H1 (cell line): ENCODE measurements at regions not wholly inside any gene's neighbourhood (a gene's known extent, or its start where the extent isn't known, plus 50 kb on each side); places are given as distances from the start of the nearest gene placed in this dataset.

ENCODE experiments used
- CTCF ChIA-PET: fragments of 300-600 bp; sonication (Branson Sonifier 250); formaldehyde crosslinking; loops from one replicate; lab custom pipeline; 2021; ENCODE audit not compliant: partially characterized antibody; lab: Charles Lee
- POLR2A ChIA-PET: fragments of 300-600 bp; sonication (Branson Sonifier 250); formaldehyde crosslinking; loops from one replicate; lab custom pipeline; 2021; ENCODE audit warnings: inconsistent platforms; ENCODE audit not compliant: partially characterized antibody; lab: Charles Lee
- DNase-seq, 2 experiments: peaks; one replicate each; pipeline versions ENCODE4 v3.0.0 to v3.0.0-alpha.2; 2010 to 2022; ENCODE audit warnings: low spot score in 2 of 2, low read depth in 1 of 2, mixed read lengths in 1 of 2
- FAIRE-seq: peaks from 2 replicates; lab custom pipeline; 2011; peaks lifted over from hg19 to GRCh38; lab: Jason Lieb, UNC
- H2AFZ ChIP-seq: 2 replicates; pipeline ENCODE4 v1.8.1; 2012; ENCODE audit warnings: low read length, inconsistent platforms
- H2AK5ac ChIP-seq: 2 replicates; pipeline ENCODE4 v1.6.1; 2013; ENCODE audit warnings: low read depth, low read length
- H2BK120ac ChIP-seq: replicated peaks from 2 replicates; pipeline ENCODE3; 2013; ENCODE audit warnings: low read depth, low read length, inconsistent platforms
- H2BK12ac ChIP-seq: 2 replicates; pipeline ENCODE4 v1.6.1; 2013; ENCODE audit warnings: low read depth, low read length
- H2BK15ac ChIP-seq: 2 replicates; pipeline ENCODE4 v1.6.1; 2013; ENCODE audit warnings: low read length
- H2BK20ac ChIP-seq: 2 replicates; pipeline ENCODE4 v1.6.1; 2013; ENCODE audit warnings: low read length
- H2BK5ac ChIP-seq: 2 replicates; pipeline ENCODE4 v1.6.1; 2013; ENCODE audit warnings: low read depth, low read length
- H3K14ac ChIP-seq: 2 replicates; pipeline ENCODE4 v1.6.1; 2013; ENCODE audit warnings: inconsistent platforms; ENCODE audit not compliant: insufficient read length
- H3K18ac ChIP-seq: 2 replicates; pipeline ENCODE4 v1.6.1; 2013; ENCODE audit warnings: low read length; ENCODE audit errors: extremely low read depth
- H3K23ac ChIP-seq: 2 replicates; pipeline ENCODE4 v1.6.1; 2013; ENCODE audit warnings: inconsistent platforms; ENCODE audit not compliant: insufficient read length
- H3K23me2 ChIP-seq: 2 replicates; pipeline ENCODE4 v1.6.1; 2013; ENCODE audit warnings: low read depth, low read length
- H3K27ac ChIP-seq: 2 replicates; pipeline ENCODE4 v1.6.1; 2011; ENCODE audit warnings: low read depth, low read length, inconsistent platforms
- H3K27me3 ChIP-seq, 4 experiments: replicated peaks in 1 of 4; 1 replicate in 1 of 4; 2 replicates in 3 of 4; pipeline versions ENCODE4 v1.6.1 to v1.8.1; 2011 to 2013; ENCODE audit warnings: low read length in 3 of 4, mild to moderate bottlenecking in 3 of 4, inconsistent platforms in 2 of 4, mixed read lengths in 2 of 4, moderate library complexity in 1 of 4; ENCODE audit not compliant: control insufficient read depth in 3 of 4, insufficient read depth in 3 of 4; ENCODE audit errors: extremely low read depth in 1 of 4
- H3K36me3 ChIP-seq, 4 experiments: 2 replicates each; pipeline versions ENCODE4 v1.6.1 to v1.8.1; 2011 to 2013; ENCODE audit warnings: mild to moderate bottlenecking in 4 of 4, low read length in 3 of 4, moderate library complexity in 2 of 4, control low read depth in 1 of 4, inconsistent platforms in 1 of 4; ENCODE audit not compliant: insufficient read depth in 4 of 4, control insufficient read depth in 2 of 4
- H3K4ac ChIP-seq: replicated peaks from 2 replicates; pipeline ENCODE3; 2013; ENCODE audit warnings: low read length, low read depth, mixed read lengths, inconsistent platforms; ENCODE audit not compliant: insufficient read length
- H3K4me1 ChIP-seq, 4 experiments: replicated peaks in 1 of 4; 1 replicate in 1 of 4; 2 replicates in 3 of 4; pipeline versions ENCODE4 v1.6.1 to v1.8.1; 2011 to 2013; ENCODE audit warnings: low read length in 3 of 4, inconsistent platforms in 2 of 4, mixed read lengths in 1 of 4; ENCODE audit not compliant: insufficient read depth in 4 of 4, control insufficient read depth in 3 of 4
- H3K4me2 ChIP-seq, 2 experiments: 2 replicates each; pipeline versions ENCODE4 v1.6.1 to v1.8.1; 2011 to 2013; ENCODE audit warnings: low read depth in 2 of 2, low read length in 2 of 2, control low read depth in 1 of 2, inconsistent platforms in 1 of 2, mild to moderate bottlenecking in 1 of 2; ENCODE audit not compliant: insufficient read depth in 1 of 2
- H3K4me3 ChIP-seq, 4 experiments: fragments of 200-600, 300-600 bp in 1 of 4; sonication (generic), shearing (Covaris generic), sonication (Bioruptor Twin) in 1 of 4; 2 replicates each; pipeline versions ENCODE4 v1.5.1 to v1.8.1; 2011 to 2016; ENCODE audit warnings: low read length in 4 of 4, low read depth in 3 of 4, control low read depth in 2 of 4, inconsistent platforms in 2 of 4, mild to moderate bottlenecking in 2 of 4, mixed read lengths in 1 of 4, moderate library complexity in 1 of 4; ENCODE audit not compliant: insufficient read depth in 2 of 4; ENCODE audit errors: extremely low read depth in 1 of 4
- H3K56ac ChIP-seq: replicated peaks from 2 replicates; pipeline ENCODE3; 2013; ENCODE audit warnings: low read depth, mild to moderate bottlenecking, mixed read lengths, low read length, inconsistent platforms; ENCODE audit not compliant: insufficient read length
- H3K79me1 ChIP-seq: 2 replicates; pipeline ENCODE4 v1.6.1; 2013; ENCODE audit warnings: low read depth, low read length, control low read depth
- H3K79me2 ChIP-seq, 2 experiments: 2 replicates each; pipeline versions ENCODE4 v1.6.1 to v1.8.1; 2012 to 2013; ENCODE audit warnings: low read length in 2 of 2, mild to moderate bottlenecking in 2 of 2, inconsistent platforms in 1 of 2; ENCODE audit not compliant: insufficient read depth in 2 of 2, control insufficient read depth in 1 of 2
- H3K9ac ChIP-seq, 4 experiments: replicated peaks in 1 of 4; 1 replicate in 1 of 4; 2 replicates in 3 of 4; pipeline versions ENCODE4 v1.6.1 to v1.8.1; 2011 to 2013; ENCODE audit warnings: low read depth in 3 of 4, low read length in 3 of 4, control low read depth in 2 of 4, mild to moderate bottlenecking in 2 of 4, moderate library complexity in 2 of 4, inconsistent platforms in 1 of 4; ENCODE audit errors: extremely low read depth in 1 of 4
- H3K9me3 ChIP-seq, 2 experiments: 2 replicates each; pipeline versions ENCODE4 v1.6.1 to v1.8.1; 2012 to 2013; ENCODE audit warnings: mild to moderate bottlenecking in 2 of 2, moderate library complexity in 2 of 2, control low read depth in 1 of 2, inconsistent platforms in 1 of 2, low read depth in 1 of 2, low read length in 1 of 2, mixed read lengths in 1 of 2; ENCODE audit not compliant: insufficient read depth in 2 of 2
- H4K20me1 ChIP-seq, 2 experiments: replicated peaks in 1 of 2; 2 replicates each; pipeline versions ENCODE3 to v1.8.1; 2011 to 2013; ENCODE audit warnings: inconsistent platforms in 2 of 2, low read length in 2 of 2, mild to moderate bottlenecking in 1 of 2; ENCODE audit not compliant: insufficient read depth in 2 of 2, control insufficient read depth in 1 of 2
- H4K5ac ChIP-seq: 2 replicates; pipeline ENCODE4 v1.6.1; 2013; ENCODE audit warnings: low read length, low read depth, mixed read lengths, inconsistent platforms; ENCODE audit not compliant: insufficient read length
- H4K8ac ChIP-seq: 2 replicates; pipeline ENCODE4 v1.8.0; 2013; ENCODE audit warnings: mild to moderate bottlenecking, moderate library complexity, low read length, inconsistent platforms; ENCODE audit not compliant: insufficient read depth; ENCODE audit errors: extremely low read depth
- H4K91ac ChIP-seq: replicated peaks from 2 replicates; pipeline ENCODE3; 2013; ENCODE audit warnings: low read length, mixed read lengths, inconsistent platforms; ENCODE audit not compliant: insufficient read length
- BCL11A ChIP-seq, 2 experiments: IDR thresholded peaks; one replicate each; pipeline ENCODE4 v1.6.1; 2011; ENCODE audit warnings: low read depth in 2 of 2, low read length in 2 of 2, mild to moderate bottlenecking in 2 of 2
- EGR1 ChIP-seq: IDR thresholded peaks from 2 replicates; pipeline ENCODE4 v1.6.1; 2011; ENCODE audit warnings: low read depth, low read length, borderline replicate concordance
- EP300 ChIP-seq, 2 experiments: IDR thresholded peaks; 1 replicate in 1 of 2; 2 replicates in 1 of 2; pipeline ENCODE4 v1.6.1; 2011 to 2012; ENCODE audit warnings: low read depth in 2 of 2, low read length in 2 of 2, mild to moderate bottlenecking in 2 of 2, borderline replicate concordance in 1 of 2, inconsistent platforms in 1 of 2, moderate library complexity in 1 of 2
- HDAC2 ChIP-seq, 2 experiments: fragments of 300-600 bp in 1 of 2; sonication (generic) in 1 of 2; IDR thresholded peaks; 2 replicates each; pipeline ENCODE4 v1.6.1; 2011 to 2012; ENCODE audit warnings: low read depth in 2 of 2, low read length in 2 of 2, mild to moderate bottlenecking in 2 of 2, moderate library complexity in 2 of 2, borderline replicate concordance in 1 of 2, inconsistent platforms in 1 of 2
- KDM5A ChIP-seq: fragments of 200-600 bp; IDR thresholded peaks from 2 replicates; pipeline ENCODE4 v1.7.1; 2012; ENCODE audit warnings: mild to moderate bottlenecking, low read length, inconsistent platforms, mixed read lengths
- NANOG ChIP-seq: IDR thresholded peaks from 2 replicates; pipeline ENCODE4 v1.6.1; 2011; ENCODE audit warnings: low read length, low read depth, mild to moderate bottlenecking, inconsistent platforms; ENCODE audit not compliant: insufficient read depth, poor library complexity, severe bottlenecking
- RAD21 ChIP-seq, 2 experiments: IDR thresholded peaks in 1 of 2; conservative IDR thresholded peaks in 1 of 2; 2 replicates each; pipeline ENCODE4 v1.6.1; 2011; ENCODE audit warnings: low read depth in 2 of 2, low read length in 2 of 2, improper control_type of control experiment in 1 of 2, inconsistent platforms in 1 of 2, mild to moderate bottlenecking in 1 of 2, moderate library complexity in 1 of 2
- SIRT6 ChIP-seq: IDR thresholded peaks from one replicate; pipeline ENCODE4 v1.7.1; 2012; ENCODE audit warnings: low read length, inconsistent platforms
- SP2 ChIP-seq: IDR thresholded peaks from 2 replicates; pipeline ENCODE4 v1.6.1; 2012; ENCODE audit warnings: mild to moderate bottlenecking, low read length, inconsistent platforms
- SUZ12 ChIP-seq: fragments of 200-600 bp; sonication (generic); IDR thresholded peaks from 2 replicates; pipeline ENCODE4 v1.6.1; 2012; ENCODE audit warnings: mild to moderate bottlenecking, inconsistent platforms, low read length, moderate library complexity, mixed read lengths
- TEAD4 ChIP-seq: IDR thresholded peaks from 2 replicates; pipeline ENCODE4 v1.6.1; 2012; ENCODE audit warnings: low read depth, low read length, inconsistent platforms, mixed read lengths
- WGBS, 2 experiments: shearing (Covaris generic) in 1 of 2; methylation state at CpG; one replicate each; pipeline versions ENCODE4 v1.1.6 to v1.1.7; 2013 to 2015; ENCODE audit warnings: low lambda C conversion rate in 2 of 2, mixed read lengths in 2 of 2, inconsistent platforms in 1 of 2, low coverage in 1 of 2, missing lambda C conversion rate in 1 of 2; ENCODE audit not compliant: insufficient replicate concordance in 2 of 2, insufficient coverage in 1 of 2, insufficient read length in 1 of 2; ENCODE audit errors: extremely low coverage in 1 of 2, missing lambda C conversion rate in 1 of 2; 5-methylcytosine and 5-hydroxymethylcytosine counted together

GRCh38 chr2:83224591-83225200, 1234.4 kb downstream of the SUCLG1 start:
- Histone ChIP-seq H4K20me1 (no peaks in the 10 kb centered on the region), H3K79me2 (no peaks in the 10 kb centered on the region), H4K8ac (no peak overlapping the region), H3K56ac (no peak overlapping the region), H3K4me1 (no peaks in the 10 kb centered on the region), H3K4me2 (no peak overlapping the region), H4K5ac (no peak overlapping the region), H3K9me3 (no peaks in the 10 kb centered on the region), H3K79me1 (no peaks in the 10 kb centered on the region), H2AFZ (no peak overlapping the region), H2BK15ac (no peak overlapping the region), H3K4ac (no peak overlapping the region), H3K18ac (no peak overlapping the region), H2BK5ac (no peak overlapping the region), H3K4me3 (no peak overlapping the region), H3K14ac (no peak overlapping the region), H2BK20ac (no peak overlapping the region), H2BK12ac (no peak overlapping the region), H3K23me2 (no peaks in the 10 kb centered on the region; the same call in 1 of the 2 replicates), H3K27me3 (no peaks in the 10 kb centered on the region), H2BK120ac (no peak overlapping the region), H3K27ac (no peak overlapping the region), H3K23ac (no peak overlapping the region), H2AK5ac (no peak overlapping the region), H4K91ac (no peak overlapping the region), H3K9ac (no peak overlapping the region), H3K36me3 (no peaks in the 10 kb centered on the region)
- WGBS, 2 experiments, result 99% methylated on average over 5 of the region's 5 CpGs; no CpG with 5 or more reads in 1 of the 2 experiments
- ChIA-PET CTCF (no interaction called here), POLR2A (no interaction called here)
- DNase-seq (no peak), FAIRE-seq (no peak)
- TF ChIP-seq SUZ12 (no peak), HDAC2 (IDR thresholded peaks at IDR 0.05; ENCODE audit: borderline replicate concordance in 1 of 2, low read depth in 2 of 2, low read length in 2 of 2) (no peak), SIRT6 (no peak), RAD21 (IDR thresholded peaks at IDR 0.05 in 1 of 2, conservative IDR thresholded peaks at IDR 0.05 in 1 of 2; ENCODE audit: low read depth in 2 of 2, low read length in 2 of 2) (no peak), NANOG (no peak), KDM5A (no peak), EGR1 (no peak), TEAD4 (no peak), EP300 (IDR thresholded peaks at IDR 0.05; ENCODE audit: borderline replicate concordance in 1 of 2, low read depth in 2 of 2, low read length in 2 of 2) (no peak), BCL11A (IDR thresholded peaks at IDR 0.05; ENCODE audit: low read depth in 2 of 2, low read length in 2 of 2) (no peak), SP2 (no peak)
